Endothelial cell of umbilical vein (primary cell): ENCODE measurements at regions not wholly inside any gene's neighbourhood (a gene's known extent, or its start where the extent isn't known, plus 50 kb on each side); places are given as distances from the start of the nearest gene placed in this dataset.

Source experiments
- BruUV-seq: library from RNA; stranded (reverse); fragments of 400-500 nt; replicated peaks from 2 replicates; lab custom pipeline; 2021; lab: Mats Ljungman, UMichigan
- CTCF ChIA-PET: fragments of 300-600, 350-600 bp; sonication (Branson Sonifier 250); formaldehyde crosslinking; loops from one replicate; lab custom pipeline; 2021; ENCODE audit warnings: antibody characterized with exemption, inconsistent platforms; lab: Charles Lee
- POLR2A ChIA-PET: fragments of 300-600, 350-600 bp; sonication (Branson Sonifier 250); formaldehyde crosslinking; loops from one replicate; lab custom pipeline; 2021; ENCODE audit warnings: antibody characterized with exemption, inconsistent platforms; lab: Charles Lee
- DNase-seq: peaks from one replicate; pipeline ENCODE4 v3.0.0-alpha.2; 2011; ENCODE audit warnings: low read depth, low spot score
- FAIRE-seq: peaks from 2 replicates; lab custom pipeline; 2011; peaks lifted over from hg19 to GRCh38; lab: Jason Lieb, UNC
- H2AFZ ChIP-seq: 2 replicates; pipeline ENCODE4 v1.6.0; 2012; ENCODE audit warnings: low read depth, low read length, control low read depth, inconsistent platforms
- H3K27ac ChIP-seq: 2 replicates; pipeline ENCODE4 v1.5.1; 2011; ENCODE audit warnings: low read depth, mild to moderate bottlenecking, control low read depth, low read length, moderate library complexity; ENCODE audit not compliant: insufficient read depth
- H3K27me3 ChIP-seq, 2 experiments: 2 replicates each; pipeline versions ENCODE4 v1.6.0 to v1.6.1; 2011; ENCODE audit warnings: low read length in 2 of 2, mixed read lengths in 1 of 2; ENCODE audit not compliant: control insufficient read depth in 2 of 2, insufficient read depth in 2 of 2
- H3K36me3 ChIP-seq, 2 experiments: 2 replicates in 1 of 2; 3 replicates in 1 of 2; pipeline ENCODE4 v1.5.1; 2011; ENCODE audit warnings: low read length in 2 of 2, mild to moderate bottlenecking in 1 of 2, moderate library complexity in 1 of 2; ENCODE audit not compliant: control insufficient read depth in 2 of 2, insufficient read depth in 2 of 2; ENCODE audit errors: extremely low read depth in 1 of 2
- H3K4me1 ChIP-seq: 3 replicates; pipeline ENCODE4 v1.5.1; 2011; ENCODE audit warnings: mild to moderate bottlenecking, low read length; ENCODE audit not compliant: control insufficient read depth, insufficient read depth; ENCODE audit errors: extremely low read depth
- H3K4me2 ChIP-seq: 2 replicates; pipeline ENCODE4 v1.6.1; 2011; ENCODE audit warnings: low read length, control low read depth, mixed read lengths; ENCODE audit not compliant: insufficient read depth
- H3K4me3 ChIP-seq, 3 experiments: fragments of 200-600 bp in 1 of 3; sonication (generic), shearing (Covaris generic) in 1 of 3; replicated peaks in 1 of 3; 2 replicates each; pipeline ENCODE4 v1.5.1; 2011 to 2016; ENCODE audit warnings: control low read depth in 3 of 3, low read length in 3 of 3, mild to moderate bottlenecking in 2 of 3, inconsistent platforms in 1 of 3, low read depth in 1 of 3, moderate library complexity in 1 of 3; ENCODE audit not compliant: insufficient read depth in 1 of 3
- H3K79me2 ChIP-seq: 2 replicates; pipeline ENCODE4 v1.6.0; 2012; ENCODE audit warnings: low read length, inconsistent platforms; ENCODE audit not compliant: control insufficient read depth, insufficient read depth
- H3K9ac ChIP-seq: replicated peaks from 2 replicates; pipeline ENCODE3; 2011; ENCODE audit warnings: low read length, control low read depth; ENCODE audit not compliant: insufficient read depth; ENCODE audit errors: extremely low read depth
- H3K9me1 ChIP-seq: replicated peaks from 3 replicates; pipeline ENCODE4 v1.6.0; 2011; ENCODE audit warnings: mild to moderate bottlenecking, low read length; ENCODE audit not compliant: control insufficient read depth, insufficient read depth; ENCODE audit errors: extremely low read depth
- H3K9me3 ChIP-seq: replicated peaks from 2 replicates; pipeline ENCODE4 v1.5.1; 2012; ENCODE audit warnings: low read length, inconsistent platforms; ENCODE audit not compliant: control insufficient read depth, insufficient read depth
- H4K20me1 ChIP-seq: replicated peaks from 2 replicates; pipeline ENCODE3; 2011; ENCODE audit warnings: mild to moderate bottlenecking, low read length; ENCODE audit not compliant: control insufficient read depth, insufficient read depth; ENCODE audit errors: extremely low read depth
- CTCF ChIP-seq, 2 donors: IDR thresholded peaks; 1 replicate in 1 of 2; 2 replicates in 1 of 2; pipeline ENCODE4 v1.5.1; 2011; ENCODE audit warnings: low read length in 2 of 2, mild to moderate bottlenecking in 2 of 2, moderate library complexity in 2 of 2, control low read depth in 1 of 2, inconsistent platforms in 1 of 2, low read depth in 1 of 2; ENCODE audit not compliant: insufficient read depth in 1 of 2; ENCODE audit errors: extremely low read depth in 1 of 2
- EZH2 ChIP-seq: IDR thresholded peaks from 2 replicates; pipeline ENCODE4 v1.6.1; 2012; ENCODE audit warnings: borderline replicate concordance, low read depth, mild to moderate bottlenecking, moderate library complexity, low read length, inconsistent platforms; ENCODE audit not compliant: severe bottlenecking
- FOS ChIP-seq: IDR thresholded peaks from 2 replicates; pipeline ENCODE4 v1.6.1; 2011; ENCODE audit warnings: mild to moderate bottlenecking, low read length, moderate library complexity, borderline replicate concordance; ENCODE audit not compliant: insufficient read depth
- GATA2 ChIP-seq: IDR thresholded peaks from 2 replicates; pipeline ENCODE4 v1.7.0; 2011; ENCODE audit warnings: low read depth, mild to moderate bottlenecking, moderate library complexity, mixed read lengths, low read length; ENCODE audit not compliant: insufficient read length, insufficient read depth
- JUN ChIP-seq: IDR thresholded peaks from 2 replicates; pipeline ENCODE4 v1.6.1; 2011; ENCODE audit warnings: borderline replicate concordance, low read depth; ENCODE audit not compliant: insufficient read length, insufficient read depth
- MAX ChIP-seq: IDR thresholded peaks from 2 replicates; pipeline ENCODE4 v1.6.1; 2011; ENCODE audit not compliant: insufficient read depth, insufficient read length
- MYC ChIP-seq: IDR thresholded peaks from one replicate; pipeline ENCODE4 v1.6.1; 2011; ENCODE audit warnings: mild to moderate bottlenecking, low read depth, low read length
- POLR2A ChIP-seq: IDR thresholded peaks from 2 replicates; pipeline ENCODE4 v1.6.1; 2012; ENCODE audit warnings: low read depth, mild to moderate bottlenecking, control low read depth, low read length
- POLR2AphosphoS5 ChIP-seq: IDR thresholded peaks from 2 replicates; pipeline ENCODE4 v1.6.1; 2012; ENCODE audit warnings: low read depth, mild to moderate bottlenecking, control low read depth, low read length, moderate library complexity; ENCODE audit not compliant: insufficient read depth
- dilution Hi-C: fragments of 300-500 bp; cut with MboI; formaldehyde crosslinking; loops from one replicate; pipeline ENCODE4 v1.15.0; 2019; ENCODE audit warnings: low sequenced_read_pairs; ENCODE audit not compliant: extremely low pct_ligation_motif_present
- intact Hi-C: fragments of 100-400 bp; cut with micrococcal nuclease; formaldehyde crosslinking; loops from one replicate; pipeline ENCODE4 v1.10.0; 2022

- BruUV-seq: no TSS peak
- Histone ChIP-seq H3K9ac (no peak overlapping the region), H3K4me2 (no peak overlapping the region), H3K4me3 (no peak overlapping the region), H3K4me1 (no peaks in the 10 kb centered on the region), H4K20me1 (no peaks in the 10 kb centered on the region), H3K27ac (no peak overlapping the region), H3K9me1 (no peaks in the 10 kb centered on the region), H3K79me2 (no peaks in the 10 kb centered on the region), H3K36me3 (no peaks in the 10 kb centered on the region), H3K9me3 (no peaks in the 10 kb centered on the region), H3K27me3 (no peaks in the 10 kb centered on the region), H2AFZ (no peak overlapping the region)
- CTCF ChIA-PET: no interaction called here
- POLR2A ChIA-PET: no interaction called here
- FAIRE-seq (no peak), DNase-seq (no peak)
- TF ChIP-seq POLR2AphosphoS5: no peak
- TF ChIP-seq MAX: no peak
- TF ChIP-seq EZH2: no peak
- no peak for TF ChIP-seq POLR2A
- no peak for TF ChIP-seq FOS
- no peak for TF ChIP-seq JUN
- no peak for TF ChIP-seq CTCF (IDR thresholded peaks at IDR 0.05; ENCODE audit: extremely low read depth in 1 of 2, insufficient read depth in 1 of 2, low read depth in 1 of 2, low read length in 2 of 2)
- no peak for TF ChIP-seq GATA2
- TF ChIP-seq MYC: no peak
- dilution Hi-C loops: no loop called here
- intact Hi-C loops: no loop called here
These were observed 55.6 kb upstream of the SNRPB2 start for GRCh38 chr20:16674243-16674642.
